ENCODE measurements at regions not wholly inside any gene's neighbourhood (a gene's known extent, or its start where the extent isn't known, plus 50 kb on each side); places are given as distances from the start of the nearest gene placed in this dataset.
"Not testable (repeated sequence)": the region's sequence is repeated elsewhere in the genome, so short reads cannot be mapped to it uniquely, and the experiment has no call there.

- H3K36me3 ChIP-seq (replicated peaks; ENCODE audit: control insufficient read depth, insufficient read depth, low read length) = no peaks in the 10 kb centered on the region
- no peaks in the 10 kb centered on the region for H3K27me3 ChIP-seq (ENCODE audit: control insufficient read depth, insufficient read depth, low read length)
- no peak overlapping the region for H3K4me3 ChIP-seq (ENCODE audit: insufficient read depth, low read depth, low read length)
- no peak for DNase-seq
These were observed 313.0 kb upstream of the GRID2 start for GRCh38 chr4:91990726-91991125.

GRCh38 chr4:91997045-91997444, 306.7 kb upstream of the GRID2 start:
- Histone ChIP-seq H3K4me3 (ENCODE audit: insufficient read depth, low read depth, low read length) (no peak overlapping the region), H3K27me3 (ENCODE audit: control insufficient read depth, insufficient read depth, low read length) (no peaks in the 10 kb centered on the region), H3K36me3 (replicated peaks; ENCODE audit: control insufficient read depth, insufficient read depth, low read length) (no peaks in the 10 kb centered on the region)
- DNase-seq = no peak

DNA sequence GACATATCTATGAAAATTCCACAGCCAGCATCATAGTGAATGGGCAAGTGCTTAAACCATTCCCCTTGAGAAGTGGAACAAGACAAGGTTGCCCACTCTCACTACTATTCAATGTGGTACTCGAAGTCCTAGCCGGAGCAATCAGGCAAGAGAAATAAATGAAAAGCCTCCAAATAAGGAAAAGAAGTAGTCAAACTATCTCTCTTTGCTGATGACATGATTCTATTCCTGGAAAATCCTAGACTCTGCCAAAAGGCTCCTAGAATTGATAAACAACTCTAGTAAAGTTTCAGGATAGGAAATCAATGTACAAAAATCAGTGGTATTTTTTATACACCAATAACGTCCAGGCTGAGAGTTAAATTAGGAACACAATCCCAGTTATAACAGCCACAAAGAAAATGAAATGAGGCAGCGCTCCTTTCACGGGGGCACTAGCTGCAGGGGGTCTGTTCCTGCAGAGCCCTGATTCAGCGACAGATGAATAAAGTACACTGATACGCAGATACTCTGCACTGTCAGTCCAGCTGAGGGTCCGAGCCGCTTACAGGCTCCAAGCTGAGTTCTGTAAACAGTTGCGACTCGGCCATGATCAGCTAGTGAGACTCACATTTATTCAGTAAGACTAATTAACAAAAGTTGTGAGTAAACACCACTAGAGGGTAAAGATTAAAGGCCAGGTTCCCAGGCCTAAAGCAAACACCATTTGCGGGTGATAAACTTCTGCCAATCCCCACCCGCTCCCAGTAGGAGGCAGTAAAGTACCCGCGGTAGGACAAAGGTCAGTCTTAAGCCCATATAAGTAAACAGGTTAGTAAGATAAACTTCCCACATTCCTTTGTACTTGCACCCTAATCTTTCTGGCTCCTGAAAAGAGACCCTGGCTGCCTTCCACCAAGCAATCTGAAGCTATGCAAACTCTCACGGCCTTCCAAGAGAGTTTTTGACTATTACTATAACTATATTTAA, 290.6 kb upstream of the GRID2 start:
- H3K27me3 ChIP-seq (ENCODE audit: control insufficient read depth, insufficient read depth, low read length) = no peaks in the 10 kb centered on the region; the same call in 1 of the 2 replicates
- H3K36me3 ChIP-seq (replicated peaks; ENCODE audit: control insufficient read depth, insufficient read depth, low read length) = no peaks in the 10 kb centered on the region
- no peak overlapping the region for H3K4me3 ChIP-seq (ENCODE audit: insufficient read depth, low read depth, low read length)
- DNase-seq = no peak

DNA sequence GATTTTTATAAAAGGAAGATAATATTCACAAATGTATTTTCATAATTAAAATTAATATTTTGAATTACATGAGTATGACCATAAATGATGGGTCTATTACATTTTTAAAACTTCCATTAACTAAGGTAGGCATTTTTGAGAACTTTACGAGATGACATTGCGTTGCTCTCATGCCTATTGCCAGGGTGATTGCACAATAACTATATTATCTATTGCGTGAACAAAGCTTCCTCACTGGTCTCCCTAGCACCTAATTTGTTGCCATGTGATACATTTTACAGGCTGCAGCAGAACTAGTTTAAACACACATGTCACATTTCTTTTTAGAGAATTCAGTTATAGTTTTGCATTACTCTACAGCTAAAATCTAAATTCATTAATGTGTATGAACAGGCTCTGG, 289.7 kb upstream of the GRID2 start:
- no peak overlapping the region for H3K4me3 ChIP-seq (ENCODE audit: insufficient read depth, low read depth, low read length)
- DNase-seq = no peak
- H3K27me3 ChIP-seq (ENCODE audit: control insufficient read depth, insufficient read depth, low read length) = no peaks in the 10 kb centered on the region; the same call in 1 of the 2 replicates
- H3K36me3 ChIP-seq (replicated peaks; ENCODE audit: control insufficient read depth, insufficient read depth, low read length) = no peaks in the 10 kb centered on the region

DNA sequence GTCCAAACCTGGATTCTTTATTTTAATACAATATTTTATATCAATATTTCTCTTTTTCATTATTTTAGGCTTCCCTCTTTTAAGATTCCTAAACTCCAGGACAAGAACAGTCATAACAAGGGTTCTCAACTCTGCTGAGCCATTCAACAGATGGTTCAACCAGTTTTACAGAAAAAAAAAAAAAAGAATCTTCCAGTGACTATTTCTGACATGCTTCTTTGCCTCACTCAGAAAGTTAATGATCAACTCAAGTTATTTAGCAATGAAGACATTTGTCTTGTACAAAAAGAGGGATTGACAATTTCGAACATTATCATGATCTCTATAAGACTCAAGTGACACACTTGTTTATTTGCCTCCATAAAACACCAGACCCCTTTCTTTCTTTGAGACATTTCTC, 282.6 kb upstream of the GRID2 start:
- Histone ChIP-seq H3K36me3 (replicated peaks; ENCODE audit: control insufficient read depth, insufficient read depth, low read length) (no peaks in the 10 kb centered on the region), H3K27me3 (ENCODE audit: control insufficient read depth, insufficient read depth, low read length) (no peaks in the 10 kb centered on the region), H3K4me3 (ENCODE audit: insufficient read depth, low read depth, low read length) (no peak overlapping the region)
- DNase-seq = no peak

DNA sequence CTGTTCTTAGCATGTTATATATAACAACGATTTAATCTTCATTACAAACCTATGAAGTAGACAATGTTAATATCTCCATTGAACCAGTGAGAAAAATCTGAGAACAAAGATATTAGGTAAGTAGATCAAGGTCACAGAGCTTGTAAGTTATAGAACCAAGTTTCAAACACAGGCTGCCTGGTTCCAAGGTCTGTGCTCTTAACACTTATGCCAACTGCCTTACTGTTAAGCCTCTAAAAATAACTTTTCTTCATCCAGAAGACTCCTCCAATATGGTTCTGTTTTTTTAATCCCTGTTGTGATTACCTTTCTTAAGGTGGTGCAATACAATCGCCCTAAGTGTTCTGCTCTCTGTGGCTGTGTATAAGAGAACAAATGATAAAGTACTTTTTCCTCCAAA, 282.0 kb upstream of the GRID2 start:
- Histone ChIP-seq H3K4me3 (ENCODE audit: insufficient read depth, low read depth, low read length) (no peak overlapping the region), H3K27me3 (ENCODE audit: control insufficient read depth, insufficient read depth, low read length) (no peaks in the 10 kb centered on the region), H3K36me3 (replicated peaks; ENCODE audit: control insufficient read depth, insufficient read depth, low read length) (no peaks in the 10 kb centered on the region)
- no peak for DNase-seq

- not testable (repeated sequence) for H3K36me3 ChIP-seq (replicated peaks; ENCODE audit: control insufficient read depth, insufficient read depth, low read length); H3K27me3 ChIP-seq (ENCODE audit: control insufficient read depth, insufficient read depth, low read length); DNase-seq; H3K4me3 ChIP-seq (ENCODE audit: insufficient read depth, low read depth, low read length)
These were observed 274.9 kb upstream of the GRID2 start for GRCh38 chr4:92028830-92029229.

DNA sequence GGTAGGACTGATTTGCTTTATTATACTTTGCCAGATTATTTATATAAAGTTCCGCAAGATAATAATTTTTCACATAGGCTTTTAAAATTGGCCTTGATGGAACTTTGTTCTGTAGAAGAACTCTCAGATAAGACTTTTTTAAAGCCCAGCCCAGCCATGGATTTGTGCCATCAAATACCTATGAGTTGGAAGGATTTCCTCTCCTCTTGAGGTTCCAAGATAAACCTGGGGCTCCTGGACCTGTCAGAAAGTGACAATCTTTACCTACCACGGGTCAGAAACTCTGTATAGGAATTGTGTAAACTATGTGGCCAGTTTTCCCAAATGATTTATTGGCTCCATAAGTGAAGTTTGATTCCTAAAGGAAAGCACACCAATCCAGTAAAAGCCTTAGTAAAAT, 271.9 kb upstream of the GRID2 start:
- Histone ChIP-seq H3K36me3 (replicated peaks; ENCODE audit: control insufficient read depth, insufficient read depth, low read length) (no peaks in the 10 kb centered on the region), H3K4me3 (ENCODE audit: insufficient read depth, low read depth, low read length) (no peak overlapping the region), H3K27me3 (ENCODE audit: control insufficient read depth, insufficient read depth, low read length) (no peaks in the 10 kb centered on the region)
- no peak for DNase-seq

- Histone ChIP-seq H3K36me3 (replicated peaks; ENCODE audit: control insufficient read depth, insufficient read depth, low read length) (no peaks in the 10 kb centered on the region), H3K27me3 (ENCODE audit: control insufficient read depth, insufficient read depth, low read length) (no peaks in the 10 kb centered on the region), H3K4me3 (ENCODE audit: insufficient read depth, low read depth, low read length) (no peak overlapping the region)
- DNase-seq = no peak
These were observed 268.1 kb upstream of the GRID2 start for GRCh38 chr4:92035666-92036065.

GRCh38 chr4:92045718-92046117, 258.0 kb upstream of the GRID2 start:
- Histone ChIP-seq H3K36me3 (replicated peaks; ENCODE audit: control insufficient read depth, insufficient read depth, low read length) (no peaks in the 10 kb centered on the region), H3K27me3 (ENCODE audit: control insufficient read depth, insufficient read depth, low read length) (no peaks in the 10 kb centered on the region), H3K4me3 (ENCODE audit: insufficient read depth, low read depth, low read length) (no peak overlapping the region)
- DNase-seq = no peak

DNA sequence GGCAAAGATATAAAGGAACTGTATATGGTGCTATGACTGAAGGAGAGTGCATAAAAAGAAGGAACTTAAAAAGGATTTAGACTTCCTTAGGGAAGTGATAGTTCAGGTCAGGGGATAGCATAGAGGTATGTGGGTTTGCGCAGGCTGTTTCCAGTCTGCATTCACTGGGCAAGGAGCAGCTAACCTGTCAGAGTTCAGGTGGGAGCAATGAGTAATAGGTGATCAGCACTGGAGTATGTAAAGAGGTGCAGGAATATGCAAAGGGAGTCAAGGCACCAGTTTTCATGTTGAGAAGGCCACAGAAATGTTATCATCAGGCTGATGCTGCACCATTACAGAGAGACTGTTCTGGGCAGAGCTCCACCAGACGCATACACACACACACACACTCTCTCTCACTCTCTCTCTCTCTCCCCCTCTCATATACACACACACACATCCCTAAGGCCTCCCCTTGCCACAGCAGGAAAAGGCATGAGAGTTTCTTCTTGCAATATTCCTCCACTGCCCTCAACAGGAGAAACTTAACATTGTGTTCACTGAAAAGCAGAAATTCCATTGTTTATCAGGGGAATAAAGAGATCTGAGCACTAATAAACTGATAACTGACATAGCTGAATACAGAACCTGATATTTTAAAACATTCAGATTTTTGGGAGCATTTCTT, 256.4 kb upstream of the GRID2 start:
- DNase-seq = peak; percentile 1
- Histone ChIP-seq H3K4me3 (ENCODE audit: insufficient read depth, low read depth, low read length) (no peak overlapping the region), H3K27me3 (ENCODE audit: control insufficient read depth, insufficient read depth, low read length) (no peaks in the 10 kb centered on the region), H3K36me3 (replicated peaks; ENCODE audit: control insufficient read depth, insufficient read depth, low read length) (no peaks in the 10 kb centered on the region)

DNA sequence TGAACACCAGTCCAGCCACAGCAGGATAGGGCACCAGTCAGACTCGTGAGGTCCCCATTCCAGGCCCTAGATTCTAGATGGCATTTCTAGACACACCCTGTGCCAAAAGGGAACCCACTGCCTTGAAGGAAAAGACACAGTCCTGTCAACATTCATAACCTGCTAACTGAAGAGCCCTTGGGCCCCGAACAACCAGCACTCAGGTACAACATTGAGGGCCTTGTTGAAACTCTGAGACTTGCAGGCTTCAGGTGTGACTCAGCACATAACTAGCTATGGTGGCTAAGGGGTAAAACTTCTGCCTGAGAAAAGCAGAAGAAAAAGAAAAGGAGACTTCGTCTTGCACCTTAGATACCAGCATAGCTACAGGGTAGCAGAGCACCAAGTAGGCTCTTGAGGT, 252.9 kb upstream of the GRID2 start:
- H3K4me3 ChIP-seq (ENCODE audit: insufficient read depth, low read depth, low read length) = no peak overlapping the region
- H3K27me3 ChIP-seq (ENCODE audit: control insufficient read depth, insufficient read depth, low read length) = no peaks in the 10 kb centered on the region
- DNase-seq = no peak
- no peaks in the 10 kb centered on the region for H3K36me3 ChIP-seq (replicated peaks; ENCODE audit: control insufficient read depth, insufficient read depth, low read length)

DNA sequence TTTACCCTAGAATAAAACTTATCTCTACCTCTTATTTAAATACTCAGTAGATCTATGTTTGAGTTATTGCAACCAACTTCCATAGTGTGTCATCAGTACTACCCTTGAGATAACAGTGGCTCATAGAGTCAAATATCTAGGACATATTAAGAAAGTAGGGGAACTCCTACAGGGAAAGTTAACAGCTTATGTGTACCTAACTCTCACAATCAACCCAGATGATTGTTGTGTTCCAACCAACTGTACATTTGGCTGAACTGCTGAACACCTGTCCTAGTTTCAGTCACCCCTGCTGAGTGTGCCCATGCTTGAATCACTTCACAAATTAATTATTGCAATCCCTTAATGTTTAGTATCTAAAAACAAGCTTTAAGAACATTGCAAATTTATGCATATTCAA, 244.2 kb upstream of the GRID2 start:
- no peaks in the 10 kb centered on the region for H3K27me3 ChIP-seq (ENCODE audit: control insufficient read depth, insufficient read depth, low read length)
- no peak for DNase-seq

GRCh38 chr4:92060333-92060732, 243.4 kb upstream of the GRID2 start:
- Histone ChIP-seq H3K36me3 (replicated peaks; ENCODE audit: control insufficient read depth, insufficient read depth, low read length) (no peaks in the 10 kb centered on the region), H3K27me3 (ENCODE audit: control insufficient read depth, insufficient read depth, low read length) (no peaks in the 10 kb centered on the region), H3K4me3 (ENCODE audit: insufficient read depth, low read depth, low read length) (no peak overlapping the region)
- peak; percentile 1 for DNase-seq

More for the DNA sequence above, 244.2 kb upstream of the GRID2 start:
- Histone ChIP-seq H3K36me3 (replicated peaks; ENCODE audit: control insufficient read depth, insufficient read depth, low read length) (no peaks in the 10 kb centered on the region), H3K4me3 (ENCODE audit: insufficient read depth, low read depth, low read length) (no peak overlapping the region)

GRCh38 chr4:92064574-92064973, 239.2 kb upstream of the GRID2 start:
- H3K4me3 ChIP-seq (ENCODE audit: insufficient read depth, low read depth, low read length) = no peak overlapping the region
- DNase-seq = no peak
- no peaks in the 10 kb centered on the region for H3K36me3 ChIP-seq (replicated peaks; ENCODE audit: control insufficient read depth, insufficient read depth, low read length)
- no peaks in the 10 kb centered on the region for H3K27me3 ChIP-seq (ENCODE audit: control insufficient read depth, insufficient read depth, low read length)

All from H7 (cell line).